HepG2 (cell line): ENCODE measurements at regions not wholly inside any gene's neighbourhood (a gene's known extent, or its start where the extent isn't known, plus 50 kb on each side); places are given as distances from the start of the nearest gene placed in this dataset.

ENCODE experiments used
- CEBPG ChIP-seq: IDR thresholded peaks from 2 replicates; pipeline ENCODE4 v1.6.1; 2016
- CHD4 ChIP-seq: fragments of 200-600 bp; sonication (generic); IDR thresholded peaks from 2 replicates; pipeline ENCODE4 v1.7.0; 2017; ENCODE audit warnings: mild to moderate bottlenecking, low read length, borderline replicate concordance
- ELF3 ChIP-seq: IDR thresholded peaks from 2 replicates; pipeline ENCODE4 v1.6.1; 2016; ENCODE audit warnings: missing genetic modification reagents, missing compliant biosample characterization
- KLF15 ChIP-seq: sonication (generic); formaldehyde crosslinking; IDR thresholded peaks from 2 replicates; pipeline ENCODE4 v1.8.1; 2023; ENCODE audit warnings: borderline replicate concordance, mild to moderate bottlenecking, inconsistent platforms, missing genetic modification reagents, mixed read lengths
- MAFF ChIP-seq: IDR thresholded peaks from 2 replicates; pipeline ENCODE4 v1.6.1; 2011; ENCODE audit warnings: low read depth, low read length, improper control_type of control experiment
- NFKBIZ ChIP-seq: IDR thresholded peaks from 2 replicates; pipeline ENCODE4 v1.6.1; 2018; ENCODE audit warnings: missing genetic modification reagents, missing compliant biosample characterization
- NFRKB ChIP-seq: fragments of 450-650 bp; IDR thresholded peaks from 2 replicates; pipeline ENCODE4 v1.6.1; 2017
- NONO ChIP-seq, 2 experiments: fragments of 450-650 bp in 1 of 2; sonication (generic) in 1 of 2; formaldehyde crosslinking in 1 of 2; IDR thresholded peaks in 1 of 2; conservative IDR thresholded peaks in 1 of 2; 2 replicates each; pipeline versions ENCODE4 v1.6.1 to v1.8.0; 2017 to 2022; ENCODE audit warnings: mild to moderate bottlenecking in 1 of 2, missing genetic modification reagents in 1 of 2, moderate library complexity in 1 of 2
- PHF5A ChIP-seq: IDR thresholded peaks from one replicate; pipeline ENCODE4 v1.6.1; 2018; ENCODE audit warnings: low read depth, missing genetic modification reagents; ENCODE audit not compliant: unreplicated experiment
- TRIM24 ChIP-seq: sonication (generic); formaldehyde crosslinking; IDR thresholded peaks from 2 replicates; pipeline ENCODE4 v1.8.0; 2022; ENCODE audit warnings: mild to moderate bottlenecking, missing genetic modification reagents
- ZNF10 ChIP-seq: sonication (generic); formaldehyde crosslinking; IDR thresholded peaks from 2 replicates; pipeline ENCODE4 v1.4.0; 2020; ENCODE audit warnings: mild to moderate bottlenecking, low read depth, missing genetic modification reagents, borderline replicate concordance
- ZNF121 ChIP-seq: sonication (generic); formaldehyde crosslinking; IDR thresholded peaks from 2 replicates; pipeline ENCODE4 v1.5.0; 2020; ENCODE audit warnings: mild to moderate bottlenecking, missing genetic modification reagents
- ZNF629 ChIP-seq: sonication (generic); formaldehyde crosslinking; conservative IDR thresholded peaks from 2 replicates; pipeline ENCODE4 v1.5.0; 2020; ENCODE audit warnings: missing genetic modification reagents
- ZNF780A ChIP-seq: sonication (generic); formaldehyde crosslinking; IDR thresholded peaks from 2 replicates; pipeline ENCODE4 v1.8.0; 2022; ENCODE audit warnings: mild to moderate bottlenecking, missing genetic modification reagents, moderate library complexity
- TF ChIP-seq, protein P1 (sequence below): sonication (generic); formaldehyde crosslinking; IDR thresholded peaks from 2 replicates; pipeline ENCODE4 v1.4.0; 2020; ENCODE audit warnings: missing genetic modification reagents
- TF ChIP-seq, protein P2 (sequence below), 2 experiments: sonication (generic) in 1 of 2; formaldehyde crosslinking in 1 of 2; IDR thresholded peaks; 2 replicates each; pipeline versions ENCODE4 v1.4.0 to v1.6.1; 2016 to 2020; ENCODE audit warnings: borderline replicate concordance in 1 of 2, low read depth in 1 of 2, mild to moderate bottlenecking in 1 of 2, missing genetic modification reagents in 1 of 2
- TF ChIP-seq, protein P3 (sequence below): sonication (generic); formaldehyde crosslinking; IDR thresholded peaks from 2 replicates; pipeline ENCODE4 v1.8.1; 2023; ENCODE audit warnings: mild to moderate bottlenecking, missing genetic modification reagents
- TF ChIP-seq, protein P4 (sequence below): IDR thresholded peaks from 2 replicates; pipeline ENCODE4 v1.6.1; 2016; ENCODE audit warnings: low read depth
- TF ChIP-seq, protein P5 (sequence below): sonication (generic); formaldehyde crosslinking; IDR thresholded peaks from 2 replicates; pipeline ENCODE4 v1.5.0; 2020; ENCODE audit warnings: missing genetic modification reagents

DNA sequence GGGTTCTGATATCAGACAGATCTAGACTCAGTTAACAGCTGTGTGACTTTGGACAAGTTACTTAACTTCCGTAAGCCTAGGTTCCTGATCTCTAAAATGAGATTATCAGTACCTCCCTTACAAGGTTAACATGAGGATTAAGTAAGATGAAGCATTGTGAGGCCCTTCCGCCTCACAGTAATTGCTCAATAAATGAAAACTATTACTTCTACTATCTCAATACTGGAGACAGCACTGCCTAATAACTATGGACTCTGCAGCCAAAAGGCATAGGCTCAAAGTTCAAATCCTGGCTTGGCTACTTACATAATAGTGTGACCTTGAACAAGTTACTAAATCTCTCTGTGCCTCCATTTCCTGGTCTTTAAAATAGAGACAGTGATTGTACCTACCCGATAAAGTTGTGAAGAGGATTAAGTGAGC, 82.0 kb upstream of the ATP11B start (continued):
- TF ChIP-seq, protein P1, sequence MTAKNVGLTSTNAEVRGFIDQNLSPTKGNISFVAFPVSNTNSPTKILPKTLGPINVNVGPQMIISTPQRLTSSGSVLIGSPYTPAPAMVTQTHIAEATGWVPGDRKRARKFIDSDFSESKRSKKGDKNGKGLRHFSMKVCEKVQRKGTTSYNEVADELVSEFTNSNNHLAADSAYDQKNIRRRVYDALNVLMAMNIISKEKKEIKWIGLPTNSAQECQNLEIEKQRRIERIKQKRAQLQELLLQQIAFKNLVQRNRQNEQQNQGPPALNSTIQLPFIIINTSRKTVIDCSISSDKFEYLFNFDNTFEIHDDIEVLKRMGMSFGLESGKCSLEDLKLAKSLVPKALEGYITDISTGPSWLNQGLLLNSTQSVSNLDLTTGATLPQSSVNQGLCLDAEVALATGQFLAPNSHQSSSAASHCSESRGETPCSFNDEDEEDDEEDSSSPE (CRISPR knock-in tag), result 0 out of 2 replicates have a peak, but pooled peaks have one; percentile 23
- TF ChIP-seq, protein P2, sequence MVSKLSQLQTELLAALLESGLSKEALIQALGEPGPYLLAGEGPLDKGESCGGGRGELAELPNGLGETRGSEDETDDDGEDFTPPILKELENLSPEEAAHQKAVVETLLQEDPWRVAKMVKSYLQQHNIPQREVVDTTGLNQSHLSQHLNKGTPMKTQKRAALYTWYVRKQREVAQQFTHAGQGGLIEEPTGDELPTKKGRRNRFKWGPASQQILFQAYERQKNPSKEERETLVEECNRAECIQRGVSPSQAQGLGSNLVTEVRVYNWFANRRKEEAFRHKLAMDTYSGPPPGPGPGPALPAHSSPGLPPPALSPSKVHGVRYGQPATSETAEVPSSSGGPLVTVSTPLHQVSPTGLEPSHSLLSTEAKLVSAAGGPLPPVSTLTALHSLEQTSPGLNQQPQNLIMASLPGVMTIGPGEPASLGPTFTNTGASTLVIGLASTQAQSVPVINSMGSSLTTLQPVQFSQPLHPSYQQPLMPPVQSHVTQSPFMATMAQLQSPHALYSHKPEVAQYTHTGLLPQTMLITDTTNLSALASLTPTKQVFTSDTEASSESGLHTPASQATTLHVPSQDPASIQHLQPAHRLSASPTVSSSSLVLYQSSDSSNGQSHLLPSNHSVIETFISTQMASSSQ (IDR thresholded peaks at IDR 0.05; ENCODE audit: low read depth), result no peak
- TF ChIP-seq, protein P2 (CRISPR knock-in tag; IDR thresholded peaks at IDR 0.05; ENCODE audit: borderline replicate concordance), result no peak
- TF ChIP-seq NFKBIZ (CRISPR knock-in tag), result no peak
- TF ChIP-seq NFRKB, result no peak
- TF ChIP-seq PHF5A (CRISPR knock-in tag), result no peak
- no peak for TF ChIP-seq MAFF
- 0 out of 2 replicates have a peak, but pooled peaks have one; percentile 41 for TF ChIP-seq TRIM24 (CRISPR knock-in tag)
- TF ChIP-seq, protein P3, sequence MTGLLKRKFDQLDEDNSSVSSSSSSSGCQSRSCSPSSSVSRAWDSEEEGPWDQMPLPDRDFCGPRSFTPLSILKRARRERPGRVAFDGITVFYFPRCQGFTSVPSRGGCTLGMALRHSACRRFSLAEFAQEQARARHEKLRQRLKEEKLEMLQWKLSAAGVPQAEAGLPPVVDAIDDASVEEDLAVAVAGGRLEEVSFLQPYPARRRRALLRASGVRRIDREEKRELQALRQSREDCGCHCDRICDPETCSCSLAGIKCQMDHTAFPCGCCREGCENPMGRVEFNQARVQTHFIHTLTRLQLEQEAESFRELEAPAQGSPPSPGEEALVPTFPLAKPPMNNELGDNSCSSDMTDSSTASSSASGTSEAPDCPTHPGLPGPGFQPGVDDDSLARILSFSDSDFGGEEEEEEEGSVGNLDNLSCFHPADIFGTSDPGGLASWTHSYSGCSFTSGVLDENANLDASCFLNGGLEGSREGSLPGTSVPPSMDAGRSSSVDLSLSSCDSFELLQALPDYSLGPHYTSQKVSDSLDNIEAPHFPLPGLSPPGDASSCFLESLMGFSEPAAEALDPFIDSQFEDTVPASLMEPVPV (CRISPR knock-in tag), result no peak
- TF ChIP-seq ZNF780A, result no peak
- TF ChIP-seq ELF3 (CRISPR knock-in tag), result peak; percentile 94
- TF ChIP-seq NONO (IDR thresholded peaks at IDR 0.05), result no peak
- TF ChIP-seq NONO (CRISPR knock-in tag; conservative IDR thresholded peaks at IDR 0.05), result no peak
- TF ChIP-seq ZNF121 (CRISPR knock-in tag), result no peak
- TF ChIP-seq, protein P4, sequence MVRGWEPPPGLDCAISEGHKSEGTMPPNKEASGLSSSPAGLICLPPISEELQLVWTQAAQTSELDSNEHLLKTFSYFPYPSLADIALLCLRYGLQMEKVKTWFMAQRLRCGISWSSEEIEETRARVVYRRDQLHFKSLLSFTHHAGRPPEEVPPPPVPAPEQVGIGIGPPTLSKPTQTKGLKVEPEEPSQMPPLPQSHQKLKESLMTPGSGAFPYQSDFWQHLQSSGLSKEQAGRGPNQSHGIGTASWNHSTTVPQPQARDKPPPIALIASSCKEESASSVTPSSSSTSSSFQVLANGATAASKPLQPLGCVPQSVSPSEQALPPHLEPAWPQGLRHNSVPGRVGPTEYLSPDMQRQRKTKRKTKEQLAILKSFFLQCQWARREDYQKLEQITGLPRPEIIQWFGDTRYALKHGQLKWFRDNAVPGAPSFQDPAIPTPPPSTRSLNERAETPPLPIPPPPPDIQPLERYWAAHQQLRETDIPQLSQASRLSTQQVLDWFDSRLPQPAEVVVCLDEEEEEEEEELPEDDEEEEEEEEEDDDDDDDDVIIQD (CRISPR knock-in tag), result peak; percentile 27; the same call in 1 of the 2 replicates
- no peak for TF ChIP-seq ZNF629 (CRISPR knock-in tag)
- no peak for TF ChIP-seq ZNF10 (CRISPR knock-in tag)
- peak; percentile 73 for TF ChIP-seq CEBPG (CRISPR knock-in tag)
- TF ChIP-seq CHD4, result no peak
- TF ChIP-seq, protein P5, sequence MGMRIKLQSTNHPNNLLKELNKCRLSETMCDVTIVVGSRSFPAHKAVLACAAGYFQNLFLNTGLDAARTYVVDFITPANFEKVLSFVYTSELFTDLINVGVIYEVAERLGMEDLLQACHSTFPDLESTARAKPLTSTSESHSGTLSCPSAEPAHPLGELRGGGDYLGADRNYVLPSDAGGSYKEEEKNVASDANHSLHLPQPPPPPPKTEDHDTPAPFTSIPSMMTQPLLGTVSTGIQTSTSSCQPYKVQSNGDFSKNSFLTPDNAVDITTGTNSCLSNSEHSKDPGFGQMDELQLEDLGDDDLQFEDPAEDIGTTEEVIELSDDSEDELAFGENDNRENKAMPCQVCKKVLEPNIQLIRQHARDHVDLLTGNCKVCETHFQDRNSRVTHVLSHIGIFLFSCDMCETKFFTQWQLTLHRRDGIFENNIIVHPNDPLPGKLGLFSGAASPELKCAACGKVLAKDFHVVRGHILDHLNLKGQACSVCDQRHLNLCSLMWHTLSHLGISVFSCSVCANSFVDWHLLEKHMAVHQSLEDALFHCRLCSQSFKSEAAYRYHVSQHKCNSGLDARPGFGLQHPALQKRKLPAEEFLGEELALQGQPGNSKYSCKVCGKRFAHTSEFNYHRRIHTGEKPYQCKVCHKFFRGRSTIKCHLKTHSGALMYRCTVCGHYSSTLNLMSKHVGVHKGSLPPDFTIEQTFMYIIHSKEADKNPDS (CRISPR knock-in tag), result peak; percentile 86
- no peak for TF ChIP-seq KLF15 (CRISPR knock-in tag)
